Immature natural killer cell (primary cell): ENCODE measurements at regions not wholly inside any gene's neighbourhood (a gene's known extent, or its start where the extent isn't known, plus 50 kb on each side); places are given as distances from the start of the nearest gene placed in this dataset.
"Not testable (repeated sequence)": the region's sequence is repeated elsewhere in the genome, so short reads cannot be mapped to it uniquely, and the experiment has no call there.

Experiments
- DNase-seq, 3 donors: peaks; one replicate each; pipeline ENCODE4 v3.0.0; 2022; ENCODE audit warnings: mixed read lengths in 1 of 3
- H3K27ac Mint-ChIP-seq, 6 donors: one replicate each; pipeline ENCODE4 v1.8.0; 2020; ENCODE audit warnings: mixed read lengths in 6 of 6, mild to moderate bottlenecking in 5 of 6, inconsistent platforms in 4 of 6, moderate library complexity in 3 of 6
- H3K27me3 Mint-ChIP-seq, 3 donors: one replicate each; pipeline ENCODE4 v1.8.0; 2020 to 2021; ENCODE audit warnings: low read depth in 3 of 3, mild to moderate bottlenecking in 3 of 3, mixed read lengths in 3 of 3, moderate library complexity in 3 of 3, inconsistent platforms in 1 of 3
- H3K36me3 Mint-ChIP-seq, 3 donors: one replicate each; pipeline ENCODE4 v1.8.0; 2020; ENCODE audit warnings: mixed read lengths in 3 of 3, inconsistent platforms in 2 of 3, mild to moderate bottlenecking in 2 of 3
- H3K4me1 Mint-ChIP-seq, 2 donors: one replicate each; pipeline ENCODE4 v1.8.0; 2020; ENCODE audit warnings: inconsistent platforms in 2 of 2, mild to moderate bottlenecking in 2 of 2, mixed read lengths in 2 of 2, moderate library complexity in 1 of 2
- H3K4me3 Mint-ChIP-seq, 5 donors: one replicate each; pipeline ENCODE4 v1.8.0; 2020; ENCODE audit warnings: mild to moderate bottlenecking in 5 of 5, mixed read lengths in 5 of 5, inconsistent platforms in 3 of 5, moderate library complexity in 3 of 5
- H3K9me3 Mint-ChIP-seq, 6 donors: one replicate each; pipeline ENCODE4 v1.8.0; 2020; ENCODE audit warnings: mild to moderate bottlenecking in 6 of 6, mixed read lengths in 6 of 6, inconsistent platforms in 4 of 6, moderate library complexity in 3 of 6

DNA sequence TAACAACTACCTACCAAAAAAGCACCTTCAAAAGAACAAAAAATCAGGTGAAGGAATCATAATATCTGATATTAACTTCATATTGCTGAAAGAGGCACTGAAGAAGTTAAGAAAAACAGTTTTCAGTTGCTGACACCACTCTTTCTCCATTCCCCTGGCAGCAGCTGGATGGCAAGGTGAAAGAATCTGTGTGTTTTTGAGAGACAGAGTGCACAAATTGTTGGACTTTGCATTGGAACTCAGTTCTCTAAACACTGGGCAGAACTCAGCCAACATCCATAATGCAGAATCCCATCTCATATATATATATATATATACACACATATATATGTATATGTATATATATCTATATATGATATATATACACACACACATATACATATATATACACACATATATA is 408.3 kb upstream of the MAGEC2 start:
- DNase-seq, result no peak
- H3K27me3 Mint-ChIP-seq, result peaks cover 0 to 7% (median 0%) of the 10 kb centered on the region in 3 donors
- H3K36me3 Mint-ChIP-seq, result no peaks in the 10 kb centered on the region
- H3K4me3 Mint-ChIP-seq, result no peak overlapping the region
- no peak overlapping the region for H3K27ac Mint-ChIP-seq
- no peaks in the 10 kb centered on the region for H3K4me1 Mint-ChIP-seq
- H3K9me3 Mint-ChIP-seq, result peaks cover 0 to 4% (median 2%) of the 10 kb centered on the region in 6 donors

DNA sequence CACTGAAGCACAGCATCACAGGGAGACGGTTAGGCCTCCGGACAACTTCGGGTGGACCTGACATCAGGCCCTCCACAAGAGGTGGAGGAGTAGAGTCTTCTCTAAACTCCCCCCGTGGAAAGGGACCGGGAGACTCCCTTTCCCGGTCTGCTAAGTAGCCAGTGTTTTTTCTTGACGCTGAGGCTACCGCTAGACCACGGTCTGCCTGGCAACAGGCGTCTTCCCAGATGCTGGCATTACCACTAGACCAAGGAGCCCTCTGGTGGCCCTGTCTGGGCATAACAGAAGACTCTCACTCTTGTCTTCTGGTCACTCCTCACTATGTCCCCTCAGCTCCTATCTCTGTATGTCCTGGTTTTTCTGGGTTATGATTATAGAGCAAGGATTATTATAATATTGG is 401.5 kb upstream of the MAGEC2 start:
- H3K27me3 Mint-ChIP-seq, H3K4me3 Mint-ChIP-seq, H3K27ac Mint-ChIP-seq: not testable (repeated sequence)

DNA sequence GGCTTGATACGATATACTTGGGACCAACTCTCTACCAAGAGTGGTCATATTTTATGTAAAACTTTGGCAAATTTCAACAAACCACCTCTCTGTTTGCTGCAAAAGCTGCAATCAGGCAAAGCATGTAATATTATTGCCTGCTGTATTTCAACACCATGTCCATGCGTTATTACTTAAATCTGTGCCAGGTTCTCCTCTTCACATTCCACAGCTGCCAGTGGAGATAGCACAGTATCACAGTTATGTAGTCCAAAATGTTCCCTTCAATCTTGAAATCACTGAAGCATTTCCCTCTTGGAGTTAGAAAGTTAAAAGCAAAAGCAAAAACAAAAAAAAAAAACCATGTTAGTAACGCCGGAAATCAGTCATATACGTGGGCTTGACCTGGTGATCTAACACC is 396.7 kb upstream of the MAGEC2 start:
- H3K27ac Mint-ChIP-seq, result no peak overlapping the region
- no peak overlapping the region for H3K4me3 Mint-ChIP-seq
- no peaks in the 10 kb centered on the region for H3K36me3 Mint-ChIP-seq
- no peaks in the 10 kb centered on the region for H3K4me1 Mint-ChIP-seq
- no peak for DNase-seq
- peaks cover 0 to 3% (median 3%) of the 10 kb centered on the region in 3 donors for H3K27me3 Mint-ChIP-seq
- peaks cover 0 to 5% (median 2%) of the 10 kb centered on the region in 6 donors for H3K9me3 Mint-ChIP-seq

More for the DNA sequence above, 401.5 kb upstream of the MAGEC2 start:
- H3K36me3 Mint-ChIP-seq, DNase-seq, H3K9me3 Mint-ChIP-seq, H3K4me1 Mint-ChIP-seq: not testable (repeated sequence)

DNA sequence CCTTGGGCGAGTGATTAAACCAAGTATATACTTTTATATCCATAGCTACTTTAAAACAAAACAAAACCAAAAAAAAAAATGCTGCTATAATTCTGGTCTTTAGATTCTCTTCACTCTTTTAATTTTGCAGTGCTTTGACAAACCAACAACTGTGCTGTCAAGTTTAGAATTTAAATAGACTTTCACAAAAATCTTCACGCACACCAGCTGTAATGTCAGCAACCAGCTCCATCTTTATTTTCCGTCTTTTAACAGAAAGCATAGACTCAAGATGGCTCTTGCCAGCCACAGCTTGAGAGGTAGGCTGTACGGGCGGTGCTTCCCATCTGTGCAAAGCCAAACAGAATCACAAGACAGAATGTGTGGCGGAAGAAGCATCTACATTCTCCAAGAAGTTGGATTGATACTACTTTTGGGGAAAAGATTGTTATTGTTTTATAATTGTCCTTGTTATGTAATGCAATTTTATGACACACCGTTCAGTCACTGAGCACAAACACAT is 388.3 kb upstream of the MAGEC2 start:
- no peaks in the 10 kb centered on the region for H3K4me1 Mint-ChIP-seq
- H3K9me3 Mint-ChIP-seq, result peaks cover 0 to 14% (median 4%) of the 10 kb centered on the region in 6 donors
- H3K36me3 Mint-ChIP-seq, result no peaks in the 10 kb centered on the region
- no peak overlapping the region for H3K27ac Mint-ChIP-seq
- no peak for DNase-seq
- no peak overlapping the region for H3K4me3 Mint-ChIP-seq
- H3K27me3 Mint-ChIP-seq, result peaks cover 0 to 6% (median 4%) of the 10 kb centered on the region in 3 donors

DNA sequence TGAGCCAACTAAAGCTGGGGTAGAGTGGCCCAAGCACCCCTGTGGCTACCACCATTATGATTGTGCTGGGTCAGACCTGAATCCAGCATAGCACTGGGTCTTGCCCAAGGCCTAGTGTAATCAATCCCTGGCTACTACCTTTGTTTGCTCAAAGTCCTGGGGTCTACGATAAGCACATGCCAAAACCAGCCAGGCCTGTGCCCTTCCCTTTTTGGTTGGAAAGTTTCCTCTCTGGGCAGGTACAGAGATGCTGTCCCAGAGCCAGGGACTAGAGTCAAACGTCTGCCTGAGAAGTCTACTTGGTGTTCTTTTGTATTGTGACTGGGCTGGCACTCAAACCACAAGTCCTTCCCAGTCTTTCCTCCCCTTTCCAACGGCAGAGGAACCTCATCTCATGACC is 371.5 kb upstream of the MAGEC2 start:
- H3K4me1 Mint-ChIP-seq, result no peaks in the 10 kb centered on the region
- H3K4me3 Mint-ChIP-seq, result no peak overlapping the region
- no peaks in the 10 kb centered on the region for H3K36me3 Mint-ChIP-seq
- H3K27ac Mint-ChIP-seq, result no peak overlapping the region
- peaks cover 0 to 5% (median under 1%) of the 10 kb centered on the region in 3 donors for H3K27me3 Mint-ChIP-seq
- peaks cover 3 to 21% (median 9%) of the 10 kb centered on the region in 6 donors for H3K9me3 Mint-ChIP-seq
- DNase-seq, result no peak

DNA sequence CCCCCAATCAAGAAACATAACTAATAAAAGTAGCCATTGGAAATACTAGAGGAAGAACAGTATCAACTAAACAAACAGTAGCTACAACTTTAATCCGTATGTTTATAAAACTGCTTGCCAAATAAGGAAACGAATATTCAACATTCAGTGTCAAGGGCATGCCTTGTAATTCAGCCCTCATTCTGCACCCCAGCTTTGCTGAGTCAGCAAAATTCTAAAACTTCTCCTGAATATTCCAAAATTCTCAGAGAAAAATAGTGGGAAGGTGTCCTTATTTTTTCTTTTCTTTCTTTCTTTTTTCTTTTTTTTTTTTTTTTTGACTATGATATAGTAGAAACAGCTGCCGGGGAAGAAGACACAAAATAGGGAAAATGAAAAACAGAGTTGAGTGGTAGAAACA is 344.8 kb upstream of the MAGEC2 start:
- Mint-ChIP-seq H3K9me3 (peaks cover 0 to 7% (median 1%) of the 10 kb centered on the region in 6 donors), H3K27me3 (peaks cover 0 to 6% (median 0%) of the 10 kb centered on the region in 3 donors), H3K4me3 (no peak overlapping the region), H3K27ac (no peak overlapping the region), H3K36me3 (no peaks in the 10 kb centered on the region), H3K4me1 (no peaks in the 10 kb centered on the region)
- no peak for DNase-seq

DNA sequence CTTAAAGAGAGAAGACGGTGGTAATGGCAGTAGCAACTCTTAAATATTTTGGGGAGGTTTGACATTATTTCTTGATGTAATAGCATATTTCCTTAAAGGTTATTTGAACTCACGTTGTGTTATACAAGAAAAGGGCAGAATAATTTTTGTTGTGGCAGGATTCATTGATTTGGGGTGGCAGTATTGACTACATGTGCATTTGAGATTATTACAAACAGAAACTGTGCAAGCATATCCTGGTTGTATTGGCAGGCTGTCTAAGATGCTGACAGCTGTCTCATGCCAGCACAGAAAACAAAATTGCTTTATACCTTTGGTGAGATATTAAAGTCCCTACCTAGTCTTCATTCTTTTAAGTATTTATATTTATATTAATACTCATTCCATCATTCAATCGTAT is 300.7 kb upstream of the MAGEC2 start:
- DNase-seq, result no peak
- Mint-ChIP-seq H3K4me3 (no peak overlapping the region), H3K27ac (no peak overlapping the region), H3K27me3 (peaks cover 0 to 2% (median 2%) of the 10 kb centered on the region in 3 donors), H3K9me3 (no peaks in the 10 kb centered on the region), H3K4me1 (no peaks in the 10 kb centered on the region), H3K36me3 (no peaks in the 10 kb centered on the region)

DNA sequence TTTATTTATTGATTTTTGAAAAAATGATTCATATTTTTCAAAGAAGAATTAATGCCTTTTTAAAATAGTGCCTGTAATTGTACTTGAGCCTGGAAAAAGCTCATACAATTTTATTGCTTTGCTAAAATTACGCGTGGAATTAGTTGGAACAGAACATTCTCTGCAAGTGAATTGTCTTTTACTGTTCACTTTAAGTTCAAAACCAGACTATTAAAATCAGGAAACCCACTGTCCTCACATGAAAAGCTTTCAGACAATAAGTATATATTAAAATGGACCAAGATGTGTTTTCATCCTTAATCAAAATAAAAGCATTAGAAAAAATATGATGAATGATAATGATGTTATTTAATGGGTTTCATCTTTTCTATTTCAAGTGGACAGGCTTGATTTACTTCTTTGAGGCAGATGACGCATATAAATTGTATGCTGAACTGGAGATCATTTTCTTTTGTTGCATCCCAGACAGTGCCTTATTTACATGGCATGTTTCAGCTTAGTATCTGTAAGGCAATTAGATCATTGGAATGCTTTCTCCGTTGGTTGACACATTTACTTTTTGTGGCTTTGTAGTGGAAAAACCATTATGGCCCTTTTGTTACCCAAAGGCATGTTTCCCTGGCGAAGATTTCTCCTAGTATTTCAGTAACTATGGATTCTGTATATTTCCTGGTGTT is 299.0 kb upstream of the MAGEC2 start:
- Mint-ChIP-seq H3K4me3 (no peak overlapping the region), H3K27ac (no peak overlapping the region), H3K27me3 (peaks cover 0 to 2% (median 2%) of the 10 kb centered on the region in 3 donors), H3K36me3 (no peaks in the 10 kb centered on the region), H3K4me1 (no peaks in the 10 kb centered on the region), H3K9me3 (peaks cover 0 to 5% (median 0%) of the 10 kb centered on the region in 6 donors)
- no peak for DNase-seq

DNA sequence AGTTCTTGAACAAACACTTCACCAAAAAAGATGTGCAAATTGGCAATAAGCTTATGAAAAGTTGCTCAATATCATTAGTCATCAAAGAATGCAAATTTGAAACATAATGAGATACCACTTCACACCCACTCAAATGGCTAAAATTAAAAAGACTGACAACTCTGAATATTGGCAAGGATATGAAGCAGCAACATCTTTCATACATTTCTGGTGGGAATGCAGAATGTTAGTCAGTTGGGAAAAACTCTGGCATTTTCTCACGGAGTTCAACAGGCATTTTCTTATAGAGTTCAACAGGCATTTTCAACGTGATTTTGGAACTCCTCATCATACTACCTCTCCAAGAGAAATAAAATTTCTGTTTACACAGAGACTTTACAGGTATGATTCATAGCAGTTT is 297.4 kb upstream of the MAGEC2 start:
- Mint-ChIP-seq H3K27me3 (peaks cover 0 to 2% (median 0%) of the 10 kb centered on the region in 3 donors), H3K27ac (no peak overlapping the region), H3K4me3 (no peak overlapping the region), H3K4me1 (no peaks in the 10 kb centered on the region), H3K36me3 (no peaks in the 10 kb centered on the region), H3K9me3 (peaks cover 0 to 6% (median 1%) of the 10 kb centered on the region in 6 donors)
- DNase-seq, result no peak

DNA sequence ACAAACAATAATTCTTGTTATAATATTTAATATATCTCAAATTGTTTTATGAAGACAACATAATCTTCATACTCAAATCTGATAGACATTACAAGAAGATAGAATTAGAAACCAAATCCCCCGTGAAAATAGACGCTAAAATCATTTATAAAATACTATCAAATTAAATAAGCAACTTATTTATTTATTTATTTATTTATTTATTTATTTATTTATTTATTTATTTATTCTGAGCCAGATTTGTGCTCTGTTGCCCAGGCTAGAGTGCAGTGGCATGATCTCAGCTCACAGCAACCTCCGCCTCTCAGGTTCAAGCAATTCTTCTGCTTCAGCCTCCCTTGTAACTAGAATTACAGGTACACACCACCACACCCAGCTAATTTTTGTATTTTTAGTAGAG is 294.9 kb upstream of the MAGEC2 start:
- H3K9me3 Mint-ChIP-seq, result peaks cover 0 to 7% (median 3%) of the 10 kb centered on the region in 6 donors
- H3K27me3 Mint-ChIP-seq, result peaks cover 0 to 2% (median 0%) of the 10 kb centered on the region in 3 donors
- no peaks in the 10 kb centered on the region for H3K4me1 Mint-ChIP-seq
- no peak for DNase-seq
- no peaks in the 10 kb centered on the region for H3K36me3 Mint-ChIP-seq
- H3K4me3 Mint-ChIP-seq, result no peak overlapping the region
- no peak overlapping the region for H3K27ac Mint-ChIP-seq

DNA sequence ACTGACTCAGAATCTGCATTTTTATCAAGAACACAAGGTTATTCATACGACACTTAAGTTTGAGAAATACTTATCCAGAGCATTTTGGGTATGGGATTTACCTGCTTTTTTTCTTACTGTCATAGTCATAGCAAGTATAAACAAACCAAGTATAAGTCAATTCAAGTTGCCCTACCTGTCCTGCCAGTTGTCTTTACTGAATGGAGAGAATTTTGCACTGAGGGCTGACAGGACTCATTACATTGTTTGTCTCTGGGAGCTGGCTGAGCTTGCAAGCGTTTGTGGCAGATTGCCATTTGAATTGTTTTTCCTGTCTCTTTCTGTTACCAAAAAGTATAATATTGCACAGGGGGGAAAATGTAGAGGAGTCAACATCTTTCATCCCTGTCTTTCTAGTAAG is 278.9 kb upstream of the MAGEC2 start:
- no peak overlapping the region for H3K27ac Mint-ChIP-seq
- no peaks in the 10 kb centered on the region for H3K36me3 Mint-ChIP-seq
- H3K27me3 Mint-ChIP-seq, result no peaks in the 10 kb centered on the region
- DNase-seq, result no peak
- H3K4me3 Mint-ChIP-seq, result no peak overlapping the region
- H3K4me1 Mint-ChIP-seq, result no peaks in the 10 kb centered on the region
- peaks cover 0 to 14% (median 0%) of the 10 kb centered on the region in 6 donors for H3K9me3 Mint-ChIP-seq

DNA sequence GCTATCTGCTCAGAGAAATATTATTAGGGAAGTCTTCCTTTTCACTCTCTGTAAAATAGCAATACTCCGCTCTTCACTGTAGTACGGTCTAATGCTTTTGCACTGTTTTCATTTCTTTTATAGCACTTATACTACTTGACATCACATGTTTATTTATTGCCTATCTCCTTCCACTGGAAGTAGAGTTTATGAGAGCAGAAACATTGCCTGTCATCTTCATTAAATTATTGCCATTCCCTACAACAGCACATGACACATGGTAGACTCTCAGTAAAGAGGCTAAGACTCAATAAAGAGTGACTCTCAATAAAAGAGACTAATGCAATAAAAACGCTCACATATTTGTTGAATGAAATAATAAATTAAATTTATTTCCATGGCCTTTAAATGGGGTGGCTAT is 241.3 kb upstream of the MAGEC2 start:
- H3K27me3 Mint-ChIP-seq, result peaks cover 0 to 4% (median 1%) of the 10 kb centered on the region in 3 donors
- peaks cover 0 to 18% (median 6%) of the 10 kb centered on the region in 6 donors for H3K9me3 Mint-ChIP-seq
- H3K27ac Mint-ChIP-seq, result no peak overlapping the region
- H3K36me3 Mint-ChIP-seq, result no peaks in the 10 kb centered on the region
- no peak overlapping the region for H3K4me3 Mint-ChIP-seq
- H3K4me1 Mint-ChIP-seq, result no peaks in the 10 kb centered on the region
- DNase-seq, result no peak

DNA sequence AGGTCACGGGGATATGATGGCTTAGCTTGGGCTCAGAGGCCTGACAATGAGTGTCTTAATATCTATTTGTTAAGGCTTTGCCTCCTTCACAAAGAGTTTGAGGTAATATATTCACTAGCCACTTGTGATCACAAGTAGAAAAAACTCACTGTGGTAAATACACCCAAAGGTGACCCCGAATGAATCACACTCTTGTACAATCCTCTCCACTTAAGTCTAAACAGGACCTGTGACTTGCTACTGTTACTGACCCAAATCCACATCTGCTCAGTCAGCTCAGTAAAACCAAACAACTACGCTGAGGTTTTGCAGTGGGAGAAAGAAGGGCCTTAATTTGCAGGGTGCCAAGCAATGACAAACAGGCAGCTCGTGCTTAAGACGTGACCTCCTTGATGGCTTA is 223.8 kb upstream of the MAGEC2 start:
- H3K27ac Mint-ChIP-seq, result no peak overlapping the region
- H3K36me3 Mint-ChIP-seq, result no peaks in the 10 kb centered on the region

DNA sequence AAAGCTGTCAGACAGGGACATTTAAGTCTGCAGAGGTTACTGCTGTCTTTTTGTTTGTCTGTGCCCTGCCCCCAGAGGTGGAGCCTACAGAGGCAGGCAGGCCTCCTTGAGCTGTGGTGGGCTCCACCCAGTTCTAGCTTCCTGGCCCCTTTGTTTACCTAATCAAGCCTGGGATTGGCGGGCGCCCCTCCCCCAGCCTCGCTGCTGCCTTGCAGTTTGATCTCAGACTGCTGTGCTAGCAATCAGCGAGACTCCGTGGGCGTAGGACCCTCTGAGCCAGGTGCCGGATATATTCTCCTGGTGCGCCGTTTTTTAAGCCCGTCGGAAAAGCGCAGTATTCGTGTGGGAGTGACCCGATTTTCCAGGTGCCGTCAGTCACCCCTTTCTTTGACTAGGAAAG is 185.9 kb upstream of the MAGEC2 start:
- DNase-seq, H3K27ac Mint-ChIP-seq, H3K36me3 Mint-ChIP-seq, H3K4me3 Mint-ChIP-seq, H3K27me3 Mint-ChIP-seq, H3K9me3 Mint-ChIP-seq, H3K4me1 Mint-ChIP-seq: not testable (repeated sequence)

More for the DNA sequence above, 223.8 kb upstream of the MAGEC2 start:
- Mint-ChIP-seq H3K4me1 (no peaks in the 10 kb centered on the region), H3K9me3 (peaks cover 0 to 13% (median 0%) of the 10 kb centered on the region in 6 donors), H3K4me3 (no peak overlapping the region), H3K27me3 (peaks cover 0 to 5% (median 0%) of the 10 kb centered on the region in 3 donors)
- no peak for DNase-seq

DNA sequence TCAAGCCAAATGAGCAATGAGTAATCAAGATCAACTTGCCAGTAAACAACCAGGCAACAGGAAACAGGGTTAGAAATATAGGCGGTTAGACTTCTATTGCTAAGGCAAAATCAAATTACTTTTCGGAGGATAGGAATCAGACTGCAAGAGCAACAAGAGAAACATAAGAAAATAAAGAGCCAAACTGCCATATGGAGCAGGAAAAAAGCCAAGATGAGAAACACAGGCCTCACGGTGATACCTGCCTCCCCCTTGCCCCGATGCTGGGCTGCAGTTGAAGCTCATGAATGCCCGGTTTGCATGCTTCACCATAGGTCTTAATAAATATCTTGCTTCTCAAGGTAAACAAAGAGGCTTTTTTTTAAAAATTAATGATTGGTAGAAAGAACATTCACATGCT is 158.4 kb upstream of the MAGEC2 start:
- Mint-ChIP-seq H3K9me3 (peaks cover 0 to 11% (median 3%) of the 10 kb centered on the region in 6 donors), H3K4me1 (no peaks in the 10 kb centered on the region), H3K36me3 (no peaks in the 10 kb centered on the region), H3K27ac (no peak overlapping the region), H3K4me3 (no peak overlapping the region), H3K27me3 (peaks cover 0 to 2% (median 0%) of the 10 kb centered on the region in 3 donors)
- DNase-seq, result no peak
